NT2/D1 (cell line): ENCODE measurements at regions not wholly inside any gene's neighbourhood (a gene's known extent, or its start where the extent isn't known, plus 50 kb on each side); places are given as distances from the start of the nearest gene placed in this dataset.

Experiments used
- SUZ12 ChIP-seq: IDR thresholded peaks from 2 replicates; pipeline ENCODE4 v1.6.1; 2011; ENCODE audit not compliant: insufficient read length, insufficient read depth; ENCODE audit errors: extremely low read depth
- YY1 ChIP-seq: IDR thresholded peaks from 2 replicates; pipeline ENCODE4 v1.6.1; 2011; ENCODE audit not compliant: insufficient read length, insufficient read depth
- ZNF274 ChIP-seq: IDR thresholded peaks from 2 replicates; pipeline ENCODE4 v1.6.1; 2011; ENCODE audit warnings: mild to moderate bottlenecking, low read depth, low read length

DNA sequence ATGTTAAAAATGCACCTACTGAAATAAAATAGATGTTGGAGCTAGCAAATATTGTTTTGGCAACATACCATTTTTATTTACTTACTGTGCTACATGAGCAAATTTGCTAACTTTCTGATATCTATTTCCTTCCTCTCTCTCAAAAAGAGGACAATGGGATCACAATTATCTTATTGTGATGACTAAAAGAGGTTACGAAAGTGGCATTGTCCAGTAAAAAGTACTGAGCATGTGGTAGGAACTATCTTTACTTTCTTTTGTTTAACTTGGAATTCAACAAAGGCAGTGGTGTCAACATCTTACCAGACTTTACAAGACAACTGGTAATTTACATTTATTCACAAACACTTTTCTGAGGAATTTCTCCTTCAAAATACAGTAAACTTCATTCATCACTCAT lies 1542.6 kb upstream of the CDH8 start:
- no peak for TF ChIP-seq ZNF274
- TF ChIP-seq YY1: no peak
- TF ChIP-seq SUZ12: no peak
